ENCODE measurements at regions not wholly inside any gene's neighbourhood (a gene's known extent, or its start where the extent isn't known, plus 50 kb on each side); places are given as distances from the start of the nearest gene placed in this dataset.

DNA sequence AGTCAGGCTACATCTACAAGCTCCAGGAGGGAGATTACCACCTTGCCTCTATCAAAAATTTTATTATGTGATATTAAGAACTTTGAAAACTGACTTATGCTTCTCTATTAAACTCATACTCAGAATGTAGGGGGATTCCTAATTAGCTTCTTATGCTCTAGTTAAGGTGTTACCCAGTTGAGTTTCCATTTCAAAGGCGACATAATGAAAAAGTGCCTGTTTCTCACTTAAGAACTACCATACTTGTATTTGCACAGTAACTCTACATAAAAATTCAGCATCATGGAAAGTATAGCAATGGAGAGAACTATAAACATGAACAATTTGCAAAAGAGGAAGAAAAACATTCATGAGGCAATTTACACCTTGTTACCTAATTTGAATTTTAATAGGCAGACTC is 739.1 kb downstream of the ZPLD1 start:
- TF ChIP-seq, protein P1, sequence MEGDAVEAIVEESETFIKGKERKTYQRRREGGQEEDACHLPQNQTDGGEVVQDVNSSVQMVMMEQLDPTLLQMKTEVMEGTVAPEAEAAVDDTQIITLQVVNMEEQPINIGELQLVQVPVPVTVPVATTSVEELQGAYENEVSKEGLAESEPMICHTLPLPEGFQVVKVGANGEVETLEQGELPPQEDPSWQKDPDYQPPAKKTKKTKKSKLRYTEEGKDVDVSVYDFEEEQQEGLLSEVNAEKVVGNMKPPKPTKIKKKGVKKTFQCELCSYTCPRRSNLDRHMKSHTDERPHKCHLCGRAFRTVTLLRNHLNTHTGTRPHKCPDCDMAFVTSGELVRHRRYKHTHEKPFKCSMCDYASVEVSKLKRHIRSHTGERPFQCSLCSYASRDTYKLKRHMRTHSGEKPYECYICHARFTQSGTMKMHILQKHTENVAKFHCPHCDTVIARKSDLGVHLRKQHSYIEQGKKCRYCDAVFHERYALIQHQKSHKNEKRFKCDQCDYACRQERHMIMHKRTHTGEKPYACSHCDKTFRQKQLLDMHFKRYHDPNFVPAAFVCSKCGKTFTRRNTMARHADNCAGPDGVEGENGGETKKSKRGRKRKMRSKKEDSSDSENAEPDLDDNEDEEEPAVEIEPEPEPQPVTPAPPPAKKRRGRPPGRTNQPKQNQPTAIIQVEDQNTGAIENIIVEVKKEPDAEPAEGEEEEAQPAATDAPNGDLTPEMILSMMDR (IDR thresholded peaks at IDR 0.05) = no peak
- TF ChIP-seq POLR2A (IDR thresholded peaks at IDR 0.05) = no peak
